ENCODE measurements at regions not wholly inside any gene's neighbourhood (a gene's known extent, or its start where the extent isn't known, plus 50 kb on each side); places are given as distances from the start of the nearest gene placed in this dataset.
"Not testable (repeated sequence)": the region's sequence is repeated elsewhere in the genome, so short reads cannot be mapped to it uniquely, and the experiment has no call there.

DNA sequence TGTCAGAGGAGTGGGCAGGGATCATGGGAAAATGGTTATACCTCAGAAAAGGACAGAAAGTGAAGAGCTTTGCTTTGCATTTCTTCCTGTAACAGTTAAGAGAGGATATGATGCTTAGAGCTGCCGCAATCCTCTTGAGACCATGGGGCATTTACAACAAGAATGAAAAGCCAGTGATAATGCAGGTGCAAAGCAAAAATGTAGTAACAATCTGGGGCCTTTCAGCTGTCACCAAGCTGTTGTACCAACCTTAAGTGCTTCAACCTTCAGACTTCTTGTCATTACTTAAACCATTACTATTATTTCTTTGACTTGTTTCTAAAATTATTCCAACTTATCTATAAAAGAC, 1337.6 kb downstream of the RPIA start:
- TF ChIP-seq RAD21 (conservative IDR thresholded peaks at IDR 0.05); EZH2 (IDR thresholded peaks at IDR 0.05; ENCODE audit: borderline replicate concordance, insufficient read depth, low read length, poor library complexity, severe bottlenecking); EP300 (conservative IDR thresholded peaks at IDR 0.05; ENCODE audit: poor library complexity, severe bottlenecking); POLR2AphosphoS5 (IDR thresholded peaks at IDR 0.05); SMC3 (conservative IDR thresholded peaks at IDR 0.05; ENCODE audit: poor library complexity); TAF1 (IDR thresholded peaks at IDR 0.05; ENCODE audit: low read depth): not testable (repeated sequence)
- TF ChIP-seq, protein P1, sequence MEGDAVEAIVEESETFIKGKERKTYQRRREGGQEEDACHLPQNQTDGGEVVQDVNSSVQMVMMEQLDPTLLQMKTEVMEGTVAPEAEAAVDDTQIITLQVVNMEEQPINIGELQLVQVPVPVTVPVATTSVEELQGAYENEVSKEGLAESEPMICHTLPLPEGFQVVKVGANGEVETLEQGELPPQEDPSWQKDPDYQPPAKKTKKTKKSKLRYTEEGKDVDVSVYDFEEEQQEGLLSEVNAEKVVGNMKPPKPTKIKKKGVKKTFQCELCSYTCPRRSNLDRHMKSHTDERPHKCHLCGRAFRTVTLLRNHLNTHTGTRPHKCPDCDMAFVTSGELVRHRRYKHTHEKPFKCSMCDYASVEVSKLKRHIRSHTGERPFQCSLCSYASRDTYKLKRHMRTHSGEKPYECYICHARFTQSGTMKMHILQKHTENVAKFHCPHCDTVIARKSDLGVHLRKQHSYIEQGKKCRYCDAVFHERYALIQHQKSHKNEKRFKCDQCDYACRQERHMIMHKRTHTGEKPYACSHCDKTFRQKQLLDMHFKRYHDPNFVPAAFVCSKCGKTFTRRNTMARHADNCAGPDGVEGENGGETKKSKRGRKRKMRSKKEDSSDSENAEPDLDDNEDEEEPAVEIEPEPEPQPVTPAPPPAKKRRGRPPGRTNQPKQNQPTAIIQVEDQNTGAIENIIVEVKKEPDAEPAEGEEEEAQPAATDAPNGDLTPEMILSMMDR (IDR thresholded peaks at IDR 0.05; ENCODE audit: poor library complexity, severe bottlenecking), result not testable (repeated sequence)
- TF ChIP-seq, protein P2, sequence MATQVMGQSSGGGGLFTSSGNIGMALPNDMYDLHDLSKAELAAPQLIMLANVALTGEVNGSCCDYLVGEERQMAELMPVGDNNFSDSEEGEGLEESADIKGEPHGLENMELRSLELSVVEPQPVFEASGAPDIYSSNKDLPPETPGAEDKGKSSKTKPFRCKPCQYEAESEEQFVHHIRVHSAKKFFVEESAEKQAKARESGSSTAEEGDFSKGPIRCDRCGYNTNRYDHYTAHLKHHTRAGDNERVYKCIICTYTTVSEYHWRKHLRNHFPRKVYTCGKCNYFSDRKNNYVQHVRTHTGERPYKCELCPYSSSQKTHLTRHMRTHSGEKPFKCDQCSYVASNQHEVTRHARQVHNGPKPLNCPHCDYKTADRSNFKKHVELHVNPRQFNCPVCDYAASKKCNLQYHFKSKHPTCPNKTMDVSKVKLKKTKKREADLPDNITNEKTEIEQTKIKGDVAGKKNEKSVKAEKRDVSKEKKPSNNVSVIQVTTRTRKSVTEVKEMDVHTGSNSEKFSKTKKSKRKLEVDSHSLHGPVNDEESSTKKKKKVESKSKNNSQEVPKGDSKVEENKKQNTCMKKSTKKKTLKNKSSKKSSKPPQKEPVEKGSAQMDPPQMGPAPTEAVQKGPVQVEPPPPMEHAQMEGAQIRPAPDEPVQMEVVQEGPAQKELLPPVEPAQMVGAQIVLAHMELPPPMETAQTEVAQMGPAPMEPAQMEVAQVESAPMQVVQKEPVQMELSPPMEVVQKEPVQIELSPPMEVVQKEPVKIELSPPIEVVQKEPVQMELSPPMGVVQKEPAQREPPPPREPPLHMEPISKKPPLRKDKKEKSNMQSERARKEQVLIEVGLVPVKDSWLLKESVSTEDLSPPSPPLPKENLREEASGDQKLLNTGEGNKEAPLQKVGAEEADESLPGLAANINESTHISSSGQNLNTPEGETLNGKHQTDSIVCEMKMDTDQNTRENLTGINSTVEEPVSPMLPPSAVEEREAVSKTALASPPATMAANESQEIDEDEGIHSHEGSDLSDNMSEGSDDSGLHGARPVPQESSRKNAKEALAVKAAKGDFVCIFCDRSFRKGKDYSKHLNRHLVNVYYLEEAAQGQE (IDR thresholded peaks at IDR 0.05; ENCODE audit: borderline replicate concordance), result not testable (repeated sequence)
